GM18498 (cell line): ENCODE measurements at regions not wholly inside any gene's neighbourhood (a gene's known extent, or its start where the extent isn't known, plus 50 kb on each side); places are given as distances from the start of the nearest gene placed in this dataset.
"Not testable (repeated sequence)": the region's sequence is repeated elsewhere in the genome, so short reads cannot be mapped to it uniquely, and the experiment has no call there.

Source experiments
- ATAC-seq: cut with Tn5 transposase; IDR thresholded peaks from one replicate; pipeline ENCODE4 v1.9.1; 2021; ENCODE audit warnings: mild to moderate bottlenecking, moderate library complexity; ENCODE audit not compliant: unreplicated experiment

GRCh38 chr5:93359296-93359959 is 221.6 kb downstream of the NR2F1-AS1 start:
- no peak for ATAC-seq

- ATAC-seq = no peak
Observed at GRCh38 chr5:93358176-93358575, 222.8 kb downstream of the NR2F1-AS1 start.

- no peak for ATAC-seq
Observed at GRCh38 chr5:93357686-93358085, 223.3 kb downstream of the NR2F1-AS1 start.

- no peak for ATAC-seq
Observed at GRCh38 chr5:93355691-93356090, 225.3 kb downstream of the NR2F1-AS1 start.

GRCh38 chr5:93352186-93352585 is 228.8 kb downstream of the NR2F1-AS1 start:
- ATAC-seq = no peak

- no peak for ATAC-seq
Observed at GRCh38 chr5:93349613-93350012, 231.4 kb downstream of the NR2F1-AS1 start.

- ATAC-seq = no peak
Observed at GRCh38 chr5:93348231-93348630, 232.8 kb downstream of the NR2F1-AS1 start.

- not testable (repeated sequence) for ATAC-seq
Observed at GRCh38 chr5:93346850-93347249, 234.2 kb downstream of the NR2F1-AS1 start.

GRCh38 chr5:93346301-93346700 is 234.7 kb downstream of the NR2F1-AS1 start:
- no peak for ATAC-seq

GRCh38 chr5:93343570-93343969 is 237.4 kb downstream of the NR2F1-AS1 start:
- no peak for ATAC-seq

GRCh38 chr5:93342563-93343061 is 238.4 kb downstream of the NR2F1-AS1 start:
- peak; percentile 77 for ATAC-seq

- ATAC-seq = no peak
Observed at GRCh38 chr5:93340881-93341280, 240.1 kb downstream of the NR2F1-AS1 start.

- ATAC-seq = no peak
Observed at GRCh38 chr5:93337138-93337537, 243.9 kb downstream of the NR2F1-AS1 start.

GRCh38 chr5:93336330-93337110 is 244.5 kb downstream of the NR2F1-AS1 start:
- ATAC-seq = no peak

GRCh38 chr5:93331863-93332262 is 249.2 kb downstream of the NR2F1-AS1 start:
- no peak for ATAC-seq

- no peak for ATAC-seq
Observed at GRCh38 chr5:93331241-93331640, 249.8 kb downstream of the NR2F1-AS1 start.

- no peak for ATAC-seq
Observed at GRCh38 chr5:93330506-93330905, 250.5 kb downstream of the NR2F1-AS1 start.

- ATAC-seq = no peak
Observed at GRCh38 chr5:93329756-93330155, 251.3 kb downstream of the NR2F1-AS1 start.

- no peak for ATAC-seq
Observed at GRCh38 chr5:93328833-93329232, 252.2 kb downstream of the NR2F1-AS1 start.

- ATAC-seq = no peak
Observed at GRCh38 chr5:93327605-93328004, 253.4 kb downstream of the NR2F1-AS1 start.

GRCh38 chr5:93325946-93326345 is 255.1 kb downstream of the NR2F1-AS1 start:
- no peak for ATAC-seq
